ENCODE measurements at regions not wholly inside any gene's neighbourhood (a gene's known extent, or its start where the extent isn't known, plus 50 kb on each side); places are given as distances from the start of the nearest gene placed in this dataset.

GRCh38 chr6:55955684-55956083 is 80.3 kb upstream of the BMP5 start:
- Mint-ChIP-seq H3K36me3 (ENCODE audit: low read depth, unreplicated experiment) (no peaks in the 10 kb centered on the region), H3K4me1 (ENCODE audit: low read depth, unreplicated experiment) (no peaks in the 10 kb centered on the region), H3K27ac (ENCODE audit: unreplicated experiment) (no peak overlapping the region), H3K27me3 (ENCODE audit: low read depth, unreplicated experiment) (no peaks in the 10 kb centered on the region), H3K9me3 (ENCODE audit: unreplicated experiment) (no peaks in the 10 kb centered on the region), H3K4me3 (ENCODE audit: unreplicated experiment) (no peak overlapping the region)
- Histone ChIP-seq H3K27me3 (ENCODE audit: insufficient read depth, low read length) (no peaks in the 10 kb centered on the region), H3K4me1 (ENCODE audit: insufficient read depth, low read length) (no peaks in the 10 kb centered on the region), H3K27ac (ENCODE audit: low read depth, low read length) (no peak overlapping the region), H3K79me2 (ENCODE audit: insufficient read depth, low read length) (no peaks in the 10 kb centered on the region), H2AFZ (ENCODE audit: low read depth, low read length) (no peak overlapping the region), H3K4me3 (ENCODE audit: insufficient read depth, low read depth, low read length) (no peak overlapping the region), H3K36me3 (ENCODE audit: insufficient read depth, low read length) (no peaks in the 10 kb centered on the region), H4K20me1 (ENCODE audit: insufficient read depth, low read length) (no peaks in the 10 kb centered on the region), H3K9me3 (ENCODE audit: insufficient read depth, low read depth, low read length) (no peaks in the 10 kb centered on the region), H3K4me2 (ENCODE audit: low read length) (no peak overlapping the region), H3K9ac (ENCODE audit: low read length) (no peak overlapping the region)
- FAIRE-seq (no peak), DNase-seq (ENCODE audit: low read depth) (no peak)
- TF ChIP-seq EZH2 (IDR thresholded peaks at IDR 0.05; ENCODE audit: insufficient read depth, low read length): no peak
- TF ChIP-seq, protein P1, sequence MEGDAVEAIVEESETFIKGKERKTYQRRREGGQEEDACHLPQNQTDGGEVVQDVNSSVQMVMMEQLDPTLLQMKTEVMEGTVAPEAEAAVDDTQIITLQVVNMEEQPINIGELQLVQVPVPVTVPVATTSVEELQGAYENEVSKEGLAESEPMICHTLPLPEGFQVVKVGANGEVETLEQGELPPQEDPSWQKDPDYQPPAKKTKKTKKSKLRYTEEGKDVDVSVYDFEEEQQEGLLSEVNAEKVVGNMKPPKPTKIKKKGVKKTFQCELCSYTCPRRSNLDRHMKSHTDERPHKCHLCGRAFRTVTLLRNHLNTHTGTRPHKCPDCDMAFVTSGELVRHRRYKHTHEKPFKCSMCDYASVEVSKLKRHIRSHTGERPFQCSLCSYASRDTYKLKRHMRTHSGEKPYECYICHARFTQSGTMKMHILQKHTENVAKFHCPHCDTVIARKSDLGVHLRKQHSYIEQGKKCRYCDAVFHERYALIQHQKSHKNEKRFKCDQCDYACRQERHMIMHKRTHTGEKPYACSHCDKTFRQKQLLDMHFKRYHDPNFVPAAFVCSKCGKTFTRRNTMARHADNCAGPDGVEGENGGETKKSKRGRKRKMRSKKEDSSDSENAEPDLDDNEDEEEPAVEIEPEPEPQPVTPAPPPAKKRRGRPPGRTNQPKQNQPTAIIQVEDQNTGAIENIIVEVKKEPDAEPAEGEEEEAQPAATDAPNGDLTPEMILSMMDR (IDR thresholded peaks at IDR 0.05; ENCODE audit: insufficient read depth, low read depth, low read length): no peak

DNA sequence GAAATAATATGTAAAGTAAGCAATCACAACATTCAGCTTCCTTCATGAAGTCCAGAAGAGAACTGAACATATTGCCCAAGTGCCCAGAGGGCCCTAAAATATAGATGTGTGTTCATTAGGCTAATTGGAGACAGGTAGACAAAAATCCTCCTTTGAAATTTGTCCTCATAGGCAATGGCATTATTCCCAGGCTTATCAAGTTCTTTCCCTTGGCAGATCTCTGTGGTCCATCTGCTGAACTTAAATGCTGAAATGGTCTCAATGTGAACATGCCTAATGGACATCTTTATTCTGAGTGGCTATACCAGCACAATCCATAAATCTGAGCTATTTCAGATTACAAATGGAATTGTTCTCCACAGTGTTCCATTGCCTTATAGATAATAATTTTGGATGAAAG is 79.0 kb upstream of the BMP5 start:
- Histone ChIP-seq H3K4me2 (ENCODE audit: low read length) (no peak overlapping the region), H3K9ac (ENCODE audit: low read length) (no peak overlapping the region), H3K4me1 (ENCODE audit: insufficient read depth, low read length) (no peaks in the 10 kb centered on the region), H3K9me3 (ENCODE audit: insufficient read depth, low read depth, low read length) (peaks cover 3% of the 10 kb centered on the region), H3K36me3 (ENCODE audit: insufficient read depth, low read length) (no peaks in the 10 kb centered on the region), H3K27ac (ENCODE audit: low read depth, low read length) (no peak overlapping the region), H3K79me2 (ENCODE audit: insufficient read depth, low read length) (no peaks in the 10 kb centered on the region), H4K20me1 (ENCODE audit: insufficient read depth, low read length) (no peaks in the 10 kb centered on the region), H2AFZ (ENCODE audit: low read depth, low read length) (no peak overlapping the region), H3K4me3 (ENCODE audit: insufficient read depth, low read depth, low read length) (no peak overlapping the region), H3K27me3 (ENCODE audit: insufficient read depth, low read length) (no peaks in the 10 kb centered on the region)
- no peaks in the 10 kb centered on the region for H3K27me3 Mint-ChIP-seq (ENCODE audit: low read depth, unreplicated experiment)
- no peaks in the 10 kb centered on the region for H3K9me3 Mint-ChIP-seq (ENCODE audit: unreplicated experiment)
- H3K27ac Mint-ChIP-seq (ENCODE audit: unreplicated experiment): no peak overlapping the region
- no peaks in the 10 kb centered on the region for H3K4me1 Mint-ChIP-seq (ENCODE audit: low read depth, unreplicated experiment)
- FAIRE-seq (no peak), DNase-seq (ENCODE audit: low read depth) (no peak)
- no peak overlapping the region for H3K4me3 Mint-ChIP-seq (ENCODE audit: unreplicated experiment)
- TF ChIP-seq, protein P1 (IDR thresholded peaks at IDR 0.05; ENCODE audit: insufficient read depth, low read depth, low read length): no peak
- TF ChIP-seq EZH2 (IDR thresholded peaks at IDR 0.05; ENCODE audit: insufficient read depth, low read length): no peak
- H3K36me3 Mint-ChIP-seq (ENCODE audit: low read depth, unreplicated experiment): no peaks in the 10 kb centered on the region

DNA sequence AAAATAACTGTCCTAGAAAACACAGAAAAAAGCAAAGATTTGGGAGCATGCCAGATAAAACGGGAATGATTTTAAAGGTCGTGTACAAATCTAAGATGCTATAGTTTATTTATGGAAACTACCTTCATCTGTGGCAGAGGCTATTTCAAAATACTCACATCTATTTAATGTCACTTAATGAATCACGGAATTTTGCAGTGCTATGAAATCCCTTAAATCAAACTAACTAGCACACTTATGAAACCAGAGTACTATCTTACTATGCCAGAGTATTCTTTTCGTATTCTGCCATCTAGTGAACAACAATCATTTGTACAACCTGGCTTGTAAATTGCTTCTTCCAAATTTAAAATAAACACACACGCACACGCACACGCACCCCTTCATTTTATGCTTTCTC is 77.9 kb upstream of the BMP5 start:
- Histone ChIP-seq H2AFZ (ENCODE audit: low read depth, low read length) (no peak overlapping the region), H3K36me3 (ENCODE audit: insufficient read depth, low read length) (no peaks in the 10 kb centered on the region), H3K4me2 (ENCODE audit: low read length) (peak overlapping the region; percentile 33), H3K4me1 (ENCODE audit: insufficient read depth, low read length) (no peaks in the 10 kb centered on the region), H3K9me3 (ENCODE audit: insufficient read depth, low read depth, low read length) (peaks cover 3% of the 10 kb centered on the region), H3K79me2 (ENCODE audit: insufficient read depth, low read length) (no peaks in the 10 kb centered on the region), H3K9ac (ENCODE audit: low read length) (no peak overlapping the region), H3K27me3 (ENCODE audit: insufficient read depth, low read length) (no peaks in the 10 kb centered on the region), H3K27ac (ENCODE audit: low read depth, low read length) (no peak overlapping the region), H4K20me1 (ENCODE audit: insufficient read depth, low read length) (no peaks in the 10 kb centered on the region), H3K4me3 (ENCODE audit: insufficient read depth, low read depth, low read length) (no peak overlapping the region)
- Mint-ChIP-seq H3K4me1 (ENCODE audit: low read depth, unreplicated experiment) (no peaks in the 10 kb centered on the region), H3K27me3 (ENCODE audit: low read depth, unreplicated experiment) (no peaks in the 10 kb centered on the region), H3K4me3 (ENCODE audit: unreplicated experiment) (no peak overlapping the region), H3K27ac (ENCODE audit: unreplicated experiment) (no peak overlapping the region), H3K9me3 (ENCODE audit: unreplicated experiment) (no peaks in the 10 kb centered on the region), H3K36me3 (ENCODE audit: low read depth, unreplicated experiment) (no peaks in the 10 kb centered on the region)
- DNase-seq (ENCODE audit: low read depth) (peak; percentile 25), FAIRE-seq (no peak)
- TF ChIP-seq, protein P1 (IDR thresholded peaks at IDR 0.05; ENCODE audit: insufficient read depth, low read depth, low read length): peak; percentile 21
- no peak for TF ChIP-seq EZH2 (IDR thresholded peaks at IDR 0.05; ENCODE audit: insufficient read depth, low read length)
